ENCODE measurements at regions not wholly inside any gene's neighbourhood (a gene's known extent, or its start where the extent isn't known, plus 50 kb on each side); places are given as distances from the start of the nearest gene placed in this dataset.

DNA sequence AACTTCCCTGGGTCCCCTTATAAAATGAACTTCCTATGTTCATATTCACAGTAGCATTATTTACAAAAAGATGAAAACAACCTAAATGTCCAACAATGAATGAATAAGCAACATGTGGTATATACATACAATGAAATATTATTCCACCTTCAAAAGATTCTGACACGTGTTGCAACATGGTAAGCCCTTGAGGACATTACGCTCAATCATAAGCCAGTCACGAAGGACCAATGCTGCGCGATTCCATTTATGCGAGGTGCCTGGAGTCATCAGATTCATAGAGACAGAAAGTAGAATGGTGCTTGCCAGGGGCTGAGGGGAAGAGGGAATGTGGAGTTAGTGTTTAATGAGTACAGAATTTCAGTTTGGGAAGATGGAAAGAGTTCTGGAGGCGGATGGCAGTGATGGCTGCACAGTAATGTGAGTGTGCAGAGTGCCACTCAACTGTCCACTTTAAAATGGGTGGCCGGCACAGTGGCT, 88.8 kb upstream of the ALDH1A3 start:
- Histone ChIP-seq H3K4me3 (no peak overlapping the region), H3K27ac (no peak overlapping the region), H3K36me3 (no peaks in the 10 kb centered on the region), H3K9me3 (no peaks in the 10 kb centered on the region), H3K27me3 (no peaks in the 10 kb centered on the region), H3K4me1 (no peaks in the 10 kb centered on the region)
- intact Hi-C loops (cut with DNase I), result no loop called here
- TF ChIP-seq POLR2AphosphoS5 (IDR thresholded peaks at IDR 0.05) (no peak), EP300 (IDR thresholded peaks at IDR 0.05) (no peak), POLR2A (IDR thresholded peaks at IDR 0.05) (no peak)
- TF ChIP-seq, protein P1, sequence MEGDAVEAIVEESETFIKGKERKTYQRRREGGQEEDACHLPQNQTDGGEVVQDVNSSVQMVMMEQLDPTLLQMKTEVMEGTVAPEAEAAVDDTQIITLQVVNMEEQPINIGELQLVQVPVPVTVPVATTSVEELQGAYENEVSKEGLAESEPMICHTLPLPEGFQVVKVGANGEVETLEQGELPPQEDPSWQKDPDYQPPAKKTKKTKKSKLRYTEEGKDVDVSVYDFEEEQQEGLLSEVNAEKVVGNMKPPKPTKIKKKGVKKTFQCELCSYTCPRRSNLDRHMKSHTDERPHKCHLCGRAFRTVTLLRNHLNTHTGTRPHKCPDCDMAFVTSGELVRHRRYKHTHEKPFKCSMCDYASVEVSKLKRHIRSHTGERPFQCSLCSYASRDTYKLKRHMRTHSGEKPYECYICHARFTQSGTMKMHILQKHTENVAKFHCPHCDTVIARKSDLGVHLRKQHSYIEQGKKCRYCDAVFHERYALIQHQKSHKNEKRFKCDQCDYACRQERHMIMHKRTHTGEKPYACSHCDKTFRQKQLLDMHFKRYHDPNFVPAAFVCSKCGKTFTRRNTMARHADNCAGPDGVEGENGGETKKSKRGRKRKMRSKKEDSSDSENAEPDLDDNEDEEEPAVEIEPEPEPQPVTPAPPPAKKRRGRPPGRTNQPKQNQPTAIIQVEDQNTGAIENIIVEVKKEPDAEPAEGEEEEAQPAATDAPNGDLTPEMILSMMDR (IDR thresholded peaks at IDR 0.05), result no peak
- no peak for DNase-seq
- 93 to 96% methylated on average over 8 of the region's 8 CpGs for WGBS, 2 donors

DNA sequence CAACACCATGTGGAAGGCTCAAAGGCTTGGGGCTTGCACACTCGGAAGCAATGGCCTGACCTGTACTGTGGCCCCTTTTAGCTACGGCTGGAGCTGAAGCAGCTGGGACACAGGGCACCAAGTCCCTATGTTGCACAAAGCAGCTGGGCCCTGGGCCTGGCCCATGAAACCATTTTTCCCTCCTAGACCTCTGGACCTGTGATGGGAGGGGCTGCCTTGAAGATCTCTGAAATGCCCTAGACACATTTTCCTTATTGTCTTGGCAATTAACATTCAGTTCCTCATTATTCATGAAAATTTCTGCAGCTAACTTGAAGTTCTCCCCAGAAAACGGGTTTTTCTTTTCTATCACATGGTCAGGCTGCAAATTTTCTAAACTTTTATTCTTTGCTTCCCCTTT, 85.6 kb upstream of the ALDH1A3 start:
- WGBS, 2 donors, result 46 to 66% methylated on average over 3 of the region's 3 CpGs
- DNase-seq, result no peak

GRCh38 chr15:100801256-100801900, 78.3 kb upstream of the ALDH1A3 start:
- TF ChIP-seq POLR2A (IDR thresholded peaks at IDR 0.05), result no peak
- TF ChIP-seq, protein P1 (IDR thresholded peaks at IDR 0.05), result no peak

More for the DNA sequence above, 85.6 kb upstream of the ALDH1A3 start:
- Histone ChIP-seq H3K9me3 (no peaks in the 10 kb centered on the region), H3K27ac (no peak overlapping the region), H3K4me3 (no peak overlapping the region), H3K4me1 (no peaks in the 10 kb centered on the region), H3K27me3 (no peaks in the 10 kb centered on the region), H3K36me3 (no peaks in the 10 kb centered on the region)
- no peak for TF ChIP-seq POLR2A (IDR thresholded peaks at IDR 0.05)
- TF ChIP-seq, protein P1 (IDR thresholded peaks at IDR 0.05), result no peak
- no peak for TF ChIP-seq POLR2AphosphoS5 (IDR thresholded peaks at IDR 0.05)
- no peak for TF ChIP-seq EP300 (IDR thresholded peaks at IDR 0.05)
- intact Hi-C loops (cut with DNase I), result no loop called here

DNA sequence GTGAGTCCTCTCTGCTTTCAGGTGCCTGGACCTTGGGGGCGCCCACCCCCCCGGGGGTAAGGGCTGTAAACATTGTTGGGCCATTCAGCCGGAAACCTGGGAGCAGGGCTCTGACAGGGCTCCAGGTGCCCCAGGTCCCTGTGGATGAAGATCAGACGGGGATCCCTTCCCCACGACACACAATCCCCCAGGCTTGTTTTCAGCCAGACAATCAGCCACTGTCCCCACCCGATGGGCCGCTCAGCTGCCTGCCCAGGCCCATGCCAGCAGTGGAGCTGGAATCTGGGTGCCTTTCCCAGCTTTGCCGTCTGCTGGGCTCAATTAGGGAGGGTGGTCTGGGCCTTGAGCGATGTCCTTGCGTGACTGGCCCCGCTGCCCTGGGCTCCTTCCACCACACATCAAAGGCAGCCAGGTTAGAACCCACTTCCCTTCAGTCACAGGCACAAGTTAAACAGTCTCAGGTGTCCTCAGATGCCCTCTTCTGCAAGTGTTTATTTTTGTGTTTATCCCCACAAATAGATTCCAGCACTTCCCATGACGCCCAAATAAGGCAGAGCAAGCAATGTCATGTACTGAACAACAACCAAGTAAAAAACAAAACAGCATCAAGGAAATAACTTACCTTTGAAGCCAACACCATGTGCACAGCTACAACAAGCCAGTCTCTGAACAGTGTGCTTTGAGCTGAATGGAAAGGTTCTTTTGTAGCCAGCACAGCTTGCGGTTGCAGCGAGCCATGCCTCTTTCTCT, 77.0 kb upstream of the ALDH1A3 start:
- 81 to 87% methylated on average over 14 of the region's 14 CpGs for WGBS, 2 donors
- intact Hi-C loops (cut with DNase I), result no loop called here
- Histone ChIP-seq H3K27ac (no peak overlapping the region), H3K4me3 (no peak overlapping the region), H3K9me3 (no peaks in the 10 kb centered on the region), H3K27me3 (no peaks in the 10 kb centered on the region), H3K36me3 (no peaks in the 10 kb centered on the region), H3K4me1 (no peaks in the 10 kb centered on the region)
- TF ChIP-seq EP300 (IDR thresholded peaks at IDR 0.05) (no peak), POLR2AphosphoS5 (IDR thresholded peaks at IDR 0.05) (no peak), POLR2A (IDR thresholded peaks at IDR 0.05) (no peak)
- TF ChIP-seq, protein P1 (IDR thresholded peaks at IDR 0.05), result no peak
- DNase-seq, result no peak

More at GRCh38 chr15:100801256-100801900, 78.3 kb upstream of the ALDH1A3 start:
- no peaks in the 10 kb centered on the region for H3K27me3 ChIP-seq
- H3K4me1 ChIP-seq, result no peaks in the 10 kb centered on the region
- no peaks in the 10 kb centered on the region for H3K36me3 ChIP-seq
- no peak for DNase-seq
- no peak overlapping the region for H3K27ac ChIP-seq
- intact Hi-C loops (cut with DNase I), result no loop called here
- no peak overlapping the region for H3K4me3 ChIP-seq
- 81 to 88% methylated on average over 17 of the region's 17 CpGs for WGBS, 2 donors
- no peaks in the 10 kb centered on the region for H3K9me3 ChIP-seq

Measured in sigmoid colon (tissue), 6 donors.